ENCODE measurements at regions not wholly inside any gene's neighbourhood (a gene's known extent, or its start where the extent isn't known, plus 50 kb on each side); places are given as distances from the start of the nearest gene placed in this dataset.

- TF ChIP-seq CTCF (IDR thresholded peaks at IDR 0.05) (no peak), POLR2A (IDR thresholded peaks at IDR 0.05) (no peak)
These were observed 185.0 kb upstream of the GRIN3A start for GRCh38 chr9:101923451-101923850.

Measured in uterus (tissue), 2 donors.